Subcutaneous abdominal adipose tissue (tissue), 5 donors: ENCODE measurements at regions not wholly inside any gene's neighbourhood (a gene's known extent, or its start where the extent isn't known, plus 50 kb on each side); places are given as distances from the start of the nearest gene placed in this dataset.
"Not testable (repeated sequence)": the region's sequence is repeated elsewhere in the genome, so short reads cannot be mapped to it uniquely, and the experiment has no call there.

Experiments used
- H3K27ac ChIP-seq: one replicate; pipeline ENCODE4 v1.7.0; 2013; ENCODE audit warnings: low read depth, mild to moderate bottlenecking, inconsistent platforms, low read length, moderate library complexity
- H3K27me3 ChIP-seq, 5 donors: one replicate each; pipeline ENCODE4 v1.7.0; 2013; ENCODE audit warnings: low read length in 5 of 5, inconsistent platforms in 1 of 5; ENCODE audit not compliant: control insufficient read depth in 5 of 5, insufficient read depth in 4 of 5
- H3K36me3 ChIP-seq, 5 donors: one replicate each; pipeline ENCODE4 v1.7.0; 2013; ENCODE audit warnings: low read length in 5 of 5; ENCODE audit not compliant: control insufficient read depth in 5 of 5, insufficient read depth in 5 of 5
- H3K4me1 ChIP-seq, 5 donors: one replicate each; pipeline ENCODE4 v1.7.0; 2013; ENCODE audit warnings: low read length in 5 of 5, mild to moderate bottlenecking in 3 of 5, moderate library complexity in 1 of 5; ENCODE audit not compliant: control insufficient read depth in 5 of 5, insufficient read depth in 5 of 5
- H3K4me3 ChIP-seq, 5 donors: one replicate each; pipeline ENCODE4 v1.7.0; 2013; ENCODE audit warnings: low read length in 5 of 5, low read depth in 1 of 5
- H3K9ac ChIP-seq, 5 donors: one replicate each; pipeline ENCODE4 v1.7.0; 2013; ENCODE audit warnings: low read length in 5 of 5, mild to moderate bottlenecking in 4 of 5, moderate library complexity in 3 of 5
- H3K9me3 ChIP-seq, 5 donors: one replicate each; pipeline ENCODE4 v1.7.0; 2013; ENCODE audit warnings: low read length in 5 of 5; ENCODE audit not compliant: control insufficient read depth in 5 of 5
- donor health status: healthy.
- donor health status: healthy.
- donor health status: healthy.
- donor health status: healthy.
- donor health status: healthy.

DNA sequence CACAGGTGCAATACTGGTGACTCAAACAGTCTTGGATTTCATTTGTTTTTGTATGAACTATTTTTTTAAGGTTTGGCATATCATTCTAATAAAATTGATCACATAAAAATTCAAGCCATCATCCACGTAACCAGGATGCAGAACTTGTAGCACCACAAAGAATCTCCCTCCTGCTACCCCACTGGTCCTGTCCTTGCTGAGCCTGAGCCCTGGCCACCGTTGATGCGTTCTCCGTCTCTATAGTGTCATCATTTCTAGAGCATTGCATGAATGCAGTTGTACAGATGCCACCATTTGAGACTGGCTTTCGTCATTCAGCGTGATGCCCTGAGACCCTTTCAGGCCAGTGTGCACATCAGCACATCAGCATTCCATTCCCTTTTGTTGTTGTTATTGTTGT, 273.5 kb downstream of the TCERG1L start:
- Histone ChIP-seq H3K9me3 (peaks cover 0 to 8% (median 7%) of the 10 kb centered on the region in 5 donors), H3K36me3 (no peaks in the 10 kb centered on the region), H3K9ac (no peak overlapping the region), H3K4me1 (no peaks in the 10 kb centered on the region), H3K4me3 (no peak overlapping the region), H3K27ac (no peak overlapping the region), H3K27me3 (peaks cover 0 to 21% (median 11%) of the 10 kb centered on the region in 5 donors)

DNA sequence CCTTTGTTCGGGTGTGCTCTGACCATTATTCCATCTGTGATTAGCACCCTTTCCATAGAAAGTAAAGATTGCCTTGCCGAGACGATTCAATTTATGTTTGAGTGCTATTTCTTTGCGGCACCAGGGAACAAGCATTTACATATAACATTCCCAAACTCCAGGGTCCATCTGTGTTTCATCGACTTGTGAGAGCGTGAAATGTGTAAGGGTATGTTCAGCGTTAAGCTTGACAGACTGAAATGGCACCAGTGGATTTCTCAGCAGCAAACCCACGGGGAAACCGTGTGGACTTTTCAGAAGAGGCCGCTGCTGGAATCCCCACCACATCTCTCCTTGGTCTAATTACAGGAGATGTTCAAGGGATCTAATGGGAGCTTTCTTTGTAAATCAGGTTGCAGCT, 270.5 kb downstream of the TCERG1L start:
- no peak overlapping the region for H3K27ac ChIP-seq
- peaks cover 0 to 8% (median 7%) of the 10 kb centered on the region in 5 donors for H3K9me3 ChIP-seq
- H3K9ac ChIP-seq, result no peak overlapping the region
- peaks cover 2 to 20% (median 7%) of the 10 kb centered on the region in 5 donors for H3K27me3 ChIP-seq
- H3K36me3 ChIP-seq, result no peaks in the 10 kb centered on the region
- no peaks in the 10 kb centered on the region for H3K4me1 ChIP-seq
- H3K4me3 ChIP-seq, result no peak overlapping the region

- Histone ChIP-seq H3K4me3 (no peak overlapping the region), H3K4me1 (no peaks in the 10 kb centered on the region), H3K27me3 (peaks cover 2 to 20% (median 7%) of the 10 kb centered on the region in 5 donors), H3K9ac (no peak overlapping the region), H3K9me3 (peaks cover 0 to 8% (median 7%) of the 10 kb centered on the region in 5 donors), H3K36me3 (no peaks in the 10 kb centered on the region), H3K27ac (no peak overlapping the region)
Observed at GRCh38 chr10:131041441-131041840, 270.1 kb downstream of the TCERG1L start.

DNA sequence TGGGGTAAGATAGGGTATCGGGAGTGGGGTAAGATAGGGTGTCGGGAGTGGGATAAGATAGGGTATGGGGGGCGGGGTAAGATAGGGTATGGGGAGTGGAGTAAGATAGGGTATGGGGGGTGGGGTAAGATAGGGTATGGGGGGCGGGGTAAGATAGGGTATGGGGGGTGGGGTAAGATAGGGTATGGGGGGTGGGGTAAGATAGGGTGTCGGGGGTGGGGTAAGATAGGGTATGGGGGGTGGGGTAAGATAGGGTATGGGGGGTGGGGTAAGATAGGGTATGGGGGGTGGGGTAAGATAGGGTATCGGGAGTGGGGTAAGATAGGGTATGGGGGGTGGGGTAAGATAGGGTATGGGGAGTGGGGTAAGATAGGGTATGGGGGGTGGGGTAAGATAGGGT, 269.5 kb downstream of the TCERG1L start:
- H3K9me3 ChIP-seq, H3K27ac ChIP-seq, H3K4me1 ChIP-seq, H3K36me3 ChIP-seq, H3K9ac ChIP-seq, H3K4me3 ChIP-seq: not testable (repeated sequence)
- H3K27me3 ChIP-seq, result peaks cover 0 to 18% (median 4%) of the 10 kb centered on the region in 5 donors
